GM23338 (cell line): ENCODE measurements at regions not wholly inside any gene's neighbourhood (a gene's known extent, or its start where the extent isn't known, plus 50 kb on each side); places are given as distances from the start of the nearest gene placed in this dataset.

Source experiments
- ATAC-seq: fragments of 200-7000 bp; cut with Tn5 transposase; 3 replicates; pipeline ENCODE4 v1.9.1; 2020
- DNase-seq: peaks from one replicate; pipeline ENCODE4 v3.0.0-alpha.2; 2015; ENCODE audit warnings: low spot score
- H2AFZ ChIP-seq: fragments of 200-600 bp; sonication (generic); 2 replicates; pipeline ENCODE4 v1.8.0; 2016; ENCODE audit warnings: antibody characterized with exemption, mild to moderate bottlenecking, moderate library complexity
- H3F3A ChIP-seq: fragments of 200-600 bp; sonication (generic); replicated peaks from 2 replicates; pipeline ENCODE4 v1.8.0; 2017; ENCODE audit warnings: antibody characterized with exemption, mixed run types, low read depth
- H3K27ac ChIP-seq: fragments of 200-600 bp; sonication (generic); 2 replicates; pipeline ENCODE4 v1.6.1; 2016; ENCODE audit warnings: low read depth
- H3K27me3 ChIP-seq: fragments of 200-600 bp; sonication (generic); 2 replicates; pipeline ENCODE4 v1.8.0; 2016; ENCODE audit warnings: mild to moderate bottlenecking, mixed run types, moderate library complexity; ENCODE audit not compliant: insufficient read depth
- H3K36me3 ChIP-seq: fragments of 200-600 bp; sonication (generic); 2 replicates; pipeline ENCODE4 v1.8.0; 2016; ENCODE audit warnings: mild to moderate bottlenecking; ENCODE audit not compliant: insufficient read depth
- H3K4me1 ChIP-seq: fragments of 200-600 bp; sonication (generic); 2 replicates; pipeline ENCODE4 v1.8.0; 2016; ENCODE audit warnings: mild to moderate bottlenecking, moderate library complexity; ENCODE audit not compliant: insufficient read depth
- H3K4me2 ChIP-seq: fragments of 200-600 bp; sonication (generic); 2 replicates; pipeline ENCODE4 v1.7.1; 2017; ENCODE audit warnings: mixed run types
- H3K4me3 ChIP-seq: fragments of 200-600 bp; sonication (generic); 2 replicates; pipeline ENCODE4 v1.6.1; 2016; ENCODE audit warnings: mixed run types
- H3K79me2 ChIP-seq: fragments of 200-600 bp; sonication (generic); replicated peaks from 2 replicates; pipeline ENCODE4 v1.8.0; 2017; ENCODE audit warnings: mild to moderate bottlenecking; ENCODE audit not compliant: insufficient read depth
- H3K9me2 ChIP-seq: fragments of 200-600 bp; sonication (generic); 2 replicates; pipeline ENCODE4 v1.8.0; 2017; ENCODE audit not compliant: insufficient read depth
- H4K20me1 ChIP-seq: fragments of 200-600 bp; sonication (generic); replicated peaks from 2 replicates; pipeline ENCODE4 v1.8.0; 2017; ENCODE audit warnings: mild to moderate bottlenecking; ENCODE audit not compliant: insufficient read depth
- H3K27ac Mint-ChIP-seq: 2 replicates; pipeline ENCODE4 v1.8.0; 2020; ENCODE audit warnings: inconsistent platforms, mild to moderate bottlenecking, moderate library complexity, mixed read lengths
- H3K27me3 Mint-ChIP-seq: 3 replicates; pipeline ENCODE4 v1.8.0; 2022; ENCODE audit warnings: low read depth, mild to moderate bottlenecking, moderate library complexity, mixed read lengths, inconsistent platforms; ENCODE audit not compliant: insufficient read depth, poor library complexity
- H3K36me3 Mint-ChIP-seq: 3 replicates; pipeline ENCODE4 v1.8.0; 2021; ENCODE audit warnings: low read depth, mild to moderate bottlenecking, inconsistent platforms, moderate library complexity, mixed read lengths
- H3K4me1 Mint-ChIP-seq: 3 replicates; pipeline ENCODE4 v1.8.0; 2020; ENCODE audit warnings: mild to moderate bottlenecking, inconsistent platforms, mixed read lengths
- H3K4me3 Mint-ChIP-seq: 3 replicates; pipeline ENCODE4 v1.8.0; 2021; ENCODE audit warnings: moderate library complexity, mild to moderate bottlenecking, inconsistent platforms, mixed read lengths
- H3K9me3 Mint-ChIP-seq: 3 replicates; pipeline ENCODE4 v1.8.0; 2020; ENCODE audit warnings: moderate library complexity, mild to moderate bottlenecking, inconsistent platforms, mixed read lengths
- ETS1 ChIP-seq: IDR thresholded peaks from 2 replicates; pipeline ENCODE4 v1.6.1; 2016; ENCODE audit warnings: antibody characterized with exemption
- EZH2 ChIP-seq: fragments of 200-600 bp; sonication (generic); IDR thresholded peaks from one replicate; pipeline ENCODE4 v1.8.0; 2017; ENCODE audit warnings: antibody characterized with exemption, mild to moderate bottlenecking, low read depth; ENCODE audit not compliant: unreplicated experiment
- JUNB ChIP-seq: IDR thresholded peaks from one replicate; pipeline ENCODE4 v1.6.1; 2016; ENCODE audit warnings: antibody characterized with exemption; ENCODE audit not compliant: unreplicated experiment
- NANOG ChIP-seq: IDR thresholded peaks from 2 replicates; pipeline ENCODE4 v1.6.1; 2016; ENCODE audit warnings: antibody characterized with exemption, borderline replicate concordance
- ZNF462 ChIP-seq: fragments of 250-450 bp; sonication (Bioruptor Pico); IDR thresholded peaks from 2 replicates; pipeline ENCODE4 v1.5.0; 2020; ENCODE audit warnings: mild to moderate bottlenecking, moderate library complexity
- TF ChIP-seq, protein P1 (sequence below): IDR thresholded peaks from one replicate; pipeline ENCODE4 v1.6.1; 2018; ENCODE audit warnings: antibody characterized with exemption; ENCODE audit not compliant: unreplicated experiment

- TF ChIP-seq ZNF462, result no peak
- no peak for TF ChIP-seq EZH2
These were observed 149.6 kb downstream of the C11orf91 start (continued) for GRCh38 chr11:33551051-33551450.

DNA sequence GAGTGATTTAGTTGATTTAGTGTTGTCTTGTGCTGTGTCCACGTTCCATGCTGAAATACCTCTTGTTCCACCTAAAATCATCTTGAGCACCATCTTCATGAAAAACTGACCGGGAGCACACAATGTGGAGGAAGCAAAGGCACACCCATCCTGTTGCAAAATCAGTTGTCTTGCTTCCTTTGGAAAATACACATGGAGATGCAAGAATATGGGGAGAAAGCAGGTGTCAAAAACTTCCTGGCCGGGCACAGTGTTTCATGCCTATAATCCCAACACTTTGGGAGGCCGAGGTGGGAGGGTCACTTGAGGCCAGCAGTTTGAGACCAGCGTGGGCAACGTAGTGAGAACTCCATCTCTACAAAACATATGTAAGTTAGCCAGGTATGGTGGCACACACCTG lies 151.1 kb downstream of the C11orf91 start:
- TF ChIP-seq NANOG (no peak), ETS1 (no peak)
- no peaks in the 10 kb centered on the region for H3K4me1 ChIP-seq
- no peaks in the 10 kb centered on the region for H4K20me1 ChIP-seq
- H3K79me2 ChIP-seq, result no peaks in the 10 kb centered on the region
- no peaks in the 10 kb centered on the region for H3F3A ChIP-seq
- H3K9me2 ChIP-seq, result no peaks in the 10 kb centered on the region
- H2AFZ ChIP-seq, result no peak overlapping the region
- H3K27ac ChIP-seq, result no peak overlapping the region
- H3K27me3 ChIP-seq, result no peaks in the 10 kb centered on the region
- Mint-ChIP-seq H3K36me3 (no peaks in the 10 kb centered on the region), H3K9me3 (no peaks in the 10 kb centered on the region), H3K27ac (no peak overlapping the region), H3K27me3 (peaks cover 1% of the 10 kb centered on the region), H3K4me3 (no peak overlapping the region), H3K4me1 (no peaks in the 10 kb centered on the region)
- H3K36me3 ChIP-seq, result no peaks in the 10 kb centered on the region
- DNase-seq, result no peak
- no peak overlapping the region for H3K4me3 ChIP-seq
- H3K4me2 ChIP-seq, result no peak overlapping the region
- ATAC-seq, result no peak

DNA sequence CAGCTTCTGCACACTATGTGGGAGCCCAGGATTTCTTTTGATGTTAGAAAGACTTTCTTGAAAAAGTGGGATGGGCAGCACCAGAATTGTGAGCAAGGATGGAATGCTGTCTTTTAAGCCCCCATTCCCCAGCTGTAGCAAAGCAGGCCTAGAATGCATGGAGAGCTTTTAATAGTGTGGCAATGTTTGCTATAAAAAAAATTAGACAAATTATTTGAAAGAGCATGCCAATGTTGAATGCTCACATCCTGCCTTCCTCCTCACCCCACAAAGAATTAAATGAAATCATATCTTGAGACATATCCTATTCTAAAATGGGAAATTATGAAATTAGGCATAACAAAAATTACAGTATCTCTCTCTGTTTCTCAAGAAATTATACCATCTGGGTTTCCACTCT lies 154.7 kb downstream of the C11orf91 start:
- Mint-ChIP-seq H3K9me3 (no peaks in the 10 kb centered on the region), H3K4me1 (no peaks in the 10 kb centered on the region; the same call in 2 of the 3 replicates), H3K4me3 (no peak overlapping the region), H3K27me3 (peaks cover 1% of the 10 kb centered on the region), H3K27ac (no peak overlapping the region), H3K36me3 (no peaks in the 10 kb centered on the region)
- H3K9me2 ChIP-seq, result peaks cover 7% of the 10 kb centered on the region; the same call in 1 of the 2 replicates
- H2AFZ ChIP-seq, result no peak overlapping the region
- no peaks in the 10 kb centered on the region for H3K79me2 ChIP-seq
- no peaks in the 10 kb centered on the region for H3K36me3 ChIP-seq
- no peak overlapping the region for H3K4me2 ChIP-seq
- no peak for ATAC-seq
- no peaks in the 10 kb centered on the region for H4K20me1 ChIP-seq
- no peak for DNase-seq
- H3K4me1 ChIP-seq, result no peaks in the 10 kb centered on the region
- no peaks in the 10 kb centered on the region for H3K27me3 ChIP-seq
- no peak overlapping the region for H3K4me3 ChIP-seq
- no peak overlapping the region for H3K27ac ChIP-seq
- no peaks in the 10 kb centered on the region for H3F3A ChIP-seq
- no peak for TF ChIP-seq JUNB
- TF ChIP-seq, protein P1, sequence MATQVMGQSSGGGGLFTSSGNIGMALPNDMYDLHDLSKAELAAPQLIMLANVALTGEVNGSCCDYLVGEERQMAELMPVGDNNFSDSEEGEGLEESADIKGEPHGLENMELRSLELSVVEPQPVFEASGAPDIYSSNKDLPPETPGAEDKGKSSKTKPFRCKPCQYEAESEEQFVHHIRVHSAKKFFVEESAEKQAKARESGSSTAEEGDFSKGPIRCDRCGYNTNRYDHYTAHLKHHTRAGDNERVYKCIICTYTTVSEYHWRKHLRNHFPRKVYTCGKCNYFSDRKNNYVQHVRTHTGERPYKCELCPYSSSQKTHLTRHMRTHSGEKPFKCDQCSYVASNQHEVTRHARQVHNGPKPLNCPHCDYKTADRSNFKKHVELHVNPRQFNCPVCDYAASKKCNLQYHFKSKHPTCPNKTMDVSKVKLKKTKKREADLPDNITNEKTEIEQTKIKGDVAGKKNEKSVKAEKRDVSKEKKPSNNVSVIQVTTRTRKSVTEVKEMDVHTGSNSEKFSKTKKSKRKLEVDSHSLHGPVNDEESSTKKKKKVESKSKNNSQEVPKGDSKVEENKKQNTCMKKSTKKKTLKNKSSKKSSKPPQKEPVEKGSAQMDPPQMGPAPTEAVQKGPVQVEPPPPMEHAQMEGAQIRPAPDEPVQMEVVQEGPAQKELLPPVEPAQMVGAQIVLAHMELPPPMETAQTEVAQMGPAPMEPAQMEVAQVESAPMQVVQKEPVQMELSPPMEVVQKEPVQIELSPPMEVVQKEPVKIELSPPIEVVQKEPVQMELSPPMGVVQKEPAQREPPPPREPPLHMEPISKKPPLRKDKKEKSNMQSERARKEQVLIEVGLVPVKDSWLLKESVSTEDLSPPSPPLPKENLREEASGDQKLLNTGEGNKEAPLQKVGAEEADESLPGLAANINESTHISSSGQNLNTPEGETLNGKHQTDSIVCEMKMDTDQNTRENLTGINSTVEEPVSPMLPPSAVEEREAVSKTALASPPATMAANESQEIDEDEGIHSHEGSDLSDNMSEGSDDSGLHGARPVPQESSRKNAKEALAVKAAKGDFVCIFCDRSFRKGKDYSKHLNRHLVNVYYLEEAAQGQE, result no peak
